ENCODE measurements at regions not wholly inside any gene's neighbourhood (a gene's known extent, or its start where the extent isn't known, plus 50 kb on each side); places are given as distances from the start of the nearest gene placed in this dataset.

- H3K36me3 ChIP-seq: no peaks in the 10 kb centered on the region
- TF ChIP-seq CTCF (IDR thresholded peaks at IDR 0.05): no peak
- TF ChIP-seq EZH2phosphoT487 (IDR thresholded peaks at IDR 0.05): no peak
- no peak for TF ChIP-seq EZH2 (IDR thresholded peaks at IDR 0.05)
- H3K27me3 Mint-ChIP-seq (ENCODE audit: insufficient read depth, low read depth): no peaks in the 10 kb centered on the region
- no peak overlapping the region for H3K4me3 ChIP-seq
- no peaks in the 10 kb centered on the region for H3K9me3 ChIP-seq (ENCODE audit: low read depth)
- H2AFZ ChIP-seq (replicated peaks): no peak overlapping the region
- no peaks in the 10 kb centered on the region for H3K9me3 Mint-ChIP-seq
- DNase-seq (ENCODE audit: low spot score): no peak
- no peak overlapping the region for H3K27ac Mint-ChIP-seq
- H4K20me1 ChIP-seq (ENCODE audit: low read depth): no peaks in the 10 kb centered on the region
- no peaks in the 10 kb centered on the region for H3K36me3 Mint-ChIP-seq
- no peaks in the 10 kb centered on the region for H3K79me2 ChIP-seq (ENCODE audit: low read depth)
- H3K27ac ChIP-seq: no peak overlapping the region
- no peaks in the 10 kb centered on the region for H3F3A ChIP-seq (ENCODE audit: low read depth)
- no peak overlapping the region for H3K4me3 Mint-ChIP-seq
- H3K27me3 ChIP-seq: no peaks in the 10 kb centered on the region
- no peak overlapping the region for H3K9ac ChIP-seq
- H3K4me1 ChIP-seq: peaks cover 6% of the 10 kb centered on the region
- H3K4me2 ChIP-seq: no peak overlapping the region
- peaks cover 30% of the 10 kb centered on the region for H3K4me1 Mint-ChIP-seq
These were observed 536.8 kb upstream of the JAG1 start for GRCh38 chr20:11210611-11211010.

GRCh38 chr20:11212272-11212671 is 538.5 kb upstream of the JAG1 start:
- Mint-ChIP-seq H3K4me3 (no peak overlapping the region), H3K4me1 (peaks cover 38% of the 10 kb centered on the region), H3K27ac (no peak overlapping the region), H3K27me3 (ENCODE audit: insufficient read depth, low read depth) (no peaks in the 10 kb centered on the region), H3K9me3 (no peaks in the 10 kb centered on the region), H3K36me3 (no peaks in the 10 kb centered on the region)
- no peaks in the 10 kb centered on the region for H4K20me1 ChIP-seq (ENCODE audit: low read depth)
- H3K4me3 ChIP-seq: no peak overlapping the region
- H3K36me3 ChIP-seq: no peaks in the 10 kb centered on the region
- DNase-seq (ENCODE audit: low spot score): no peak
- TF ChIP-seq EZH2phosphoT487 (IDR thresholded peaks at IDR 0.05) (no peak), EZH2 (IDR thresholded peaks at IDR 0.05) (no peak), CTCF (IDR thresholded peaks at IDR 0.05) (no peak)
- no peaks in the 10 kb centered on the region for H3K79me2 ChIP-seq (ENCODE audit: low read depth)
- H3K9me3 ChIP-seq (ENCODE audit: low read depth): no peaks in the 10 kb centered on the region
- no peak overlapping the region for H3K4me2 ChIP-seq
- H3F3A ChIP-seq (ENCODE audit: low read depth): no peaks in the 10 kb centered on the region
- no peaks in the 10 kb centered on the region for H3K27me3 ChIP-seq
- no peak overlapping the region for H3K27ac ChIP-seq
- no peak overlapping the region for H2AFZ ChIP-seq (replicated peaks)
- no peak overlapping the region for H3K9ac ChIP-seq
- peaks cover 6% of the 10 kb centered on the region for H3K4me1 ChIP-seq

- no peaks in the 10 kb centered on the region for H3K36me3 Mint-ChIP-seq
- Histone ChIP-seq H3F3A (ENCODE audit: low read depth) (no peaks in the 10 kb centered on the region), H3K4me2 (no peak overlapping the region), H2AFZ (replicated peaks) (no peak overlapping the region), H3K4me3 (no peak overlapping the region), H4K20me1 (ENCODE audit: low read depth) (no peaks in the 10 kb centered on the region), H3K27ac (no peak overlapping the region), H3K79me2 (ENCODE audit: low read depth) (no peaks in the 10 kb centered on the region), H3K9ac (no peak overlapping the region), H3K36me3 (no peaks in the 10 kb centered on the region), H3K4me1 (peaks cover 6% of the 10 kb centered on the region), H3K9me3 (ENCODE audit: low read depth) (no peaks in the 10 kb centered on the region), H3K27me3 (no peaks in the 10 kb centered on the region)
- H3K27ac Mint-ChIP-seq: no peak overlapping the region
- H3K9me3 Mint-ChIP-seq: no peaks in the 10 kb centered on the region
- no peak for TF ChIP-seq EZH2 (IDR thresholded peaks at IDR 0.05)
- no peak for TF ChIP-seq CTCF (IDR thresholded peaks at IDR 0.05)
- no peak for TF ChIP-seq EZH2phosphoT487 (IDR thresholded peaks at IDR 0.05)
- DNase-seq (ENCODE audit: low spot score): no peak
- H3K27me3 Mint-ChIP-seq (ENCODE audit: insufficient read depth, low read depth): no peaks in the 10 kb centered on the region
- peaks cover 42% of the 10 kb centered on the region for H3K4me1 Mint-ChIP-seq
- no peak overlapping the region for H3K4me3 Mint-ChIP-seq
These were observed 539.1 kb upstream of the JAG1 start for GRCh38 chr20:11212902-11213301.
